Gastroesophageal sphincter (tissue), 3 donors: ENCODE measurements at regions not wholly inside any gene's neighbourhood (a gene's known extent, or its start where the extent isn't known, plus 50 kb on each side); places are given as distances from the start of the nearest gene placed in this dataset.

Source experiments
- CTCF ChIP-seq, 4 experiments: fragments of 200-600 bp in 2 of 4; fragments of 450-650 bp in 2 of 4; sonication (generic) in 1 of 4; IDR thresholded peaks; one replicate each; pipeline ENCODE4 v1.5.1; 2017 to 2019; ENCODE audit warnings: antibody characterized with exemption in 4 of 4, mild to moderate bottlenecking in 2 of 4, moderate library complexity in 2 of 4
- POLR2A ChIP-seq, 2 donors: fragments of 450-650 bp; IDR thresholded peaks; one replicate each; pipeline ENCODE4 v1.6.1; 2017; ENCODE audit warnings: antibody characterized with exemption in 2 of 2, mild to moderate bottlenecking in 2 of 2, moderate library complexity in 1 of 2
- POLR2AphosphoS5 ChIP-seq: sonication (generic); formaldehyde crosslinking; IDR thresholded peaks from one replicate; pipeline ENCODE4 v1.6.1; 2017; ENCODE audit warnings: antibody characterized with exemption

- TF ChIP-seq CTCF (IDR thresholded peaks at IDR 0.05), result no peak
- TF ChIP-seq POLR2AphosphoS5, result no peak
- no peak for TF ChIP-seq POLR2A (IDR thresholded peaks at IDR 0.05)
These were observed 1157.3 kb downstream of the PLA2G4A start for GRCh38 chr1:187985897-187986654.
